Astrocyte of the cerebellum (primary cell): ENCODE measurements at regions not wholly inside any gene's neighbourhood (a gene's known extent, or its start where the extent isn't known, plus 50 kb on each side); places are given as distances from the start of the nearest gene placed in this dataset.

Source experiments
- DNase-seq: peaks from one replicate; pipeline ENCODE4 v3.0.0-alpha.2; 2011; ENCODE audit warnings: low read depth
- H3K4me3 ChIP-seq: 2 replicates; pipeline ENCODE4 v1.5.1; 2011; ENCODE audit warnings: mild to moderate bottlenecking, low read depth, low read length, moderate library complexity
- CTCF ChIP-seq: IDR thresholded peaks from 2 replicates; pipeline ENCODE4 v1.5.1; 2012; ENCODE audit warnings: low read length, low read depth, moderate library complexity, mild to moderate bottlenecking; ENCODE audit errors: missing control alignments
- in situ Hi-C: cut with HindIII; loops from 2 replicates; pipeline ENCODE4 v1.10.0; 2017; ENCODE audit warnings: low sequenced_read_pairs

DNA sequence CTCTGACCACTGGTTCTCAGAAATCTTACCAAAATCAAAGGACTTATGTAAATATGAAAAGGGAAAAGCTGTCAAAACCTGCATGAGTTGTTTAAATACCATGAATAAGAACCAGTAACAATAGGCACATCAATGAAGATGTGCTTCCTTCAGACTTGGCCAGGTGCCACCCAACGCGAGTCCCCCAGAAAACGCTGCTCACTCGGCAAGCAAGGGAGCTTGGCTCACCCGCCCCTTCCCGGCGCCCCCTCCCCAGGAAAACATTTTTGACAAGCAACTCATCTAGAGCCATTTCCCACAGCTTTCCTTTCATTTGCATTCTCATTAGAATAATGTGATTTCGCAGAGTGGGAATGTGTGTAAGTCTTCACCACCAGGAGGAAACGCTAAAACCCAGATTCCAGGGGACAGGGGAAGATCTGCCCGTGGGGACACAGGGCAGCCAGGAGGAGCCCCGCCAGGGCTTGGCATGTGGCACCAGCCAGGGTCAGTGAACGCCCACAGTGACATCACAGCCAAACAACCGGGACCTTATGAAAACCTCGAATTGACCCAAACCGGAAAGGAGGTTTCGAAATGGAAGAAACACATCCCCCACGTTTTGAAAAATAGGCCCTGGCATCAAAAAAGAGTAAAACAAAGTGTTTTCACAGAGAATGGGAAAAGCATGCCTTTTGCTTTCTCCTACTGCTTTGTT lies 366.2 kb upstream of the TSHZ3 start:
- in situ Hi-C loops: no loop called here
- TF ChIP-seq CTCF: peak; percentile 23
- peak overlapping the region; percentile 7 for H3K4me3 ChIP-seq
- no peak for DNase-seq

DNA sequence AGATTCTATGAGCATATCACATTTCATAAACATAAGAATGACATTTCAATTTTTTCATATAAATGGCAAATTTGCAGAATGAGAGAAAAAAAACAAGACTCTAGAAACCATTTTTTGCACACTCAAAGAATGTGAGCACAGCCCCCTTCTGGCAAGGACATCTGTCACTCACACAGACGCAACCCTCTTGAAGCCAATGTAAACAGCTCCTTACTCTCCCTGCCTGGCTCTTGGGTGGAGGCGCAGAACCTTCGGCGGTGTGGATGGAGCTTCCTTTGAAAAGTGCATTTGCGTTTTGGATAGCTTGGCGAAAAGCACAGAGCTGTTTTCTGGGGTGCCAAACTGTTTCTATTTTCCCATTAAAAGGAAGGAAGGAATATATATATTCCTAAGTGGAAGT lies 367.6 kb upstream of the TSHZ3 start:
- in situ Hi-C loops: no loop called here
- TF ChIP-seq CTCF: no peak
- no peak overlapping the region for H3K4me3 ChIP-seq
- DNase-seq: no peak

GRCh38 chr19:31717269-31717923 lies 368.2 kb upstream of the TSHZ3 start:
- no peak for TF ChIP-seq CTCF
- H3K4me3 ChIP-seq: no peak overlapping the region
- in situ Hi-C loops: no loop called here
- no peak for DNase-seq

GRCh38 chr19:31718032-31718431 lies 368.8 kb upstream of the TSHZ3 start:
- in situ Hi-C loops: no loop called here
- DNase-seq: no peak
- no peak overlapping the region for H3K4me3 ChIP-seq
- TF ChIP-seq CTCF: no peak

GRCh38 chr19:31718898-31719297 lies 369.7 kb upstream of the TSHZ3 start:
- no peak overlapping the region for H3K4me3 ChIP-seq
- TF ChIP-seq CTCF: no peak
- in situ Hi-C loops: no loop called here
- no peak for DNase-seq

GRCh38 chr19:31723101-31723500 lies 373.9 kb upstream of the TSHZ3 start:
- in situ Hi-C loops: no loop called here
- TF ChIP-seq CTCF: no peak
- DNase-seq: no peak
- H3K4me3 ChIP-seq: no peak overlapping the region
